ENCODE measurements at regions not wholly inside any gene's neighbourhood (a gene's known extent, or its start where the extent isn't known, plus 50 kb on each side); places are given as distances from the start of the nearest gene placed in this dataset.

- H3K9me3 Mint-ChIP-seq: no peaks in the 10 kb centered on the region
- DNase-seq: peak; percentile 73
- peak overlapping the region; percentile 87 for H3K27ac Mint-ChIP-seq
- peaks cover 29% of the 10 kb centered on the region for H3K36me3 Mint-ChIP-seq (ENCODE audit: low read depth)
- peaks cover 88% of the 10 kb centered on the region for H3K4me1 Mint-ChIP-seq (ENCODE audit: low read depth)
- H3K4me3 Mint-ChIP-seq: 0 out of 2 replicates have a peak overlapping the region, but pooled peaks have one; percentile 12
- no peak for TF ChIP-seq CTCF (IDR thresholded peaks at IDR 0.05)
- H3K27me3 Mint-ChIP-seq (ENCODE audit: insufficient read depth): no peaks in the 10 kb centered on the region; the same call in 1 of the 2 replicates
Observed at GRCh38 chr5:96080557-96080956, 118.9 kb upstream of the ELL2 start.

GRCh38 chr5:96079962-96080361 lies 118.3 kb upstream of the ELL2 start:
- Mint-ChIP-seq H3K27ac (peak overlapping the region; percentile 95), H3K9me3 (no peaks in the 10 kb centered on the region), H3K4me3 (no peak overlapping the region), H3K36me3 (ENCODE audit: low read depth) (peaks cover 34% of the 10 kb centered on the region), H3K4me1 (ENCODE audit: low read depth) (peaks cover 88% of the 10 kb centered on the region), H3K27me3 (ENCODE audit: insufficient read depth) (no peaks in the 10 kb centered on the region; the same call in 1 of the 2 replicates)
- no peak for DNase-seq
- no peak for TF ChIP-seq CTCF (IDR thresholded peaks at IDR 0.05)

GRCh38 chr5:96079075-96079474 lies 117.4 kb upstream of the ELL2 start:
- peak; percentile 86 for DNase-seq
- Mint-ChIP-seq H3K4me3 (peak overlapping the region; percentile 22), H3K9me3 (no peaks in the 10 kb centered on the region), H3K27me3 (ENCODE audit: insufficient read depth) (no peaks in the 10 kb centered on the region; the same call in 1 of the 2 replicates), H3K27ac (peak overlapping the region; percentile 95), H3K4me1 (ENCODE audit: low read depth) (peaks cover 87% of the 10 kb centered on the region), H3K36me3 (ENCODE audit: low read depth) (peaks cover 36% of the 10 kb centered on the region)
- no peak for TF ChIP-seq CTCF (IDR thresholded peaks at IDR 0.05)

- Mint-ChIP-seq H3K36me3 (ENCODE audit: low read depth) (peaks cover 36% of the 10 kb centered on the region), H3K27me3 (ENCODE audit: insufficient read depth) (no peaks in the 10 kb centered on the region; the same call in none of the 2 replicates), H3K4me1 (ENCODE audit: low read depth) (peaks cover 91% of the 10 kb centered on the region), H3K27ac (peak overlapping the region; percentile 75; the same call in 1 of the 2 replicates), H3K4me3 (no peak overlapping the region), H3K9me3 (no peaks in the 10 kb centered on the region)
- DNase-seq: no peak
- TF ChIP-seq CTCF (IDR thresholded peaks at IDR 0.05): no peak
Observed at GRCh38 chr5:96076451-96076850, 114.8 kb upstream of the ELL2 start.

- Mint-ChIP-seq H3K27me3 (ENCODE audit: insufficient read depth) (peaks cover 1% of the 10 kb centered on the region), H3K36me3 (ENCODE audit: low read depth) (peaks cover 40% of the 10 kb centered on the region), H3K4me1 (ENCODE audit: low read depth) (peaks cover 91% of the 10 kb centered on the region), H3K4me3 (no peak overlapping the region; the same call in 1 of the 2 replicates), H3K9me3 (no peaks in the 10 kb centered on the region), H3K27ac (peak overlapping the region; percentile 75; the same call in 1 of the 2 replicates)
- DNase-seq: no peak
- TF ChIP-seq CTCF (IDR thresholded peaks at IDR 0.05): no peak
Observed at GRCh38 chr5:96075579-96076289, 114.1 kb upstream of the ELL2 start.

Measured in HFFc6 (cell line).